ENCODE measurements at regions not wholly inside any gene's neighbourhood (a gene's known extent, or its start where the extent isn't known, plus 50 kb on each side); places are given as distances from the start of the nearest gene placed in this dataset.
"Not testable (repeated sequence)": the region's sequence is repeated elsewhere in the genome, so short reads cannot be mapped to it uniquely, and the experiment has no call there.

GRCh38 chr5:82422751-82423181, 144.6 kb upstream of the RPS23 start:
- Histone ChIP-seq H3K79me2 (ENCODE audit: insufficient read depth, low read length) (no peaks in the 10 kb centered on the region), H3K9me3 (ENCODE audit: insufficient read depth, low read depth, low read length) (no peaks in the 10 kb centered on the region), H3K4me1 (ENCODE audit: insufficient read depth, low read length, poor library complexity, severe bottlenecking) (no peaks in the 10 kb centered on the region), H3K27me3 (ENCODE audit: insufficient read depth, low read length, poor library complexity, severe bottlenecking) (no peaks in the 10 kb centered on the region), H3K4me3 (ENCODE audit: low read length, poor library complexity, severe bottlenecking) (no peak overlapping the region), H3K4me2 (ENCODE audit: low read depth, low read length, poor library complexity, severe bottlenecking) (no peak overlapping the region), H3F3A (ENCODE audit: low read depth) (no peaks in the 10 kb centered on the region), H4K20me1 (ENCODE audit: insufficient read depth, low read length, poor library complexity, severe bottlenecking) (no peaks in the 10 kb centered on the region), H2AFZ (ENCODE audit: low read length) (no peak overlapping the region), H3K9ac (ENCODE audit: low read depth, low read length, poor library complexity, severe bottlenecking) (no peak overlapping the region), H3K36me3 (ENCODE audit: insufficient read depth, low read length) (no peaks in the 10 kb centered on the region), H3K9me2 (replicated peaks; ENCODE audit: low read depth, low read length) (no peaks in the 10 kb centered on the region)
- no peak for TF ChIP-seq CTCF (conservative IDR thresholded peaks at IDR 0.05; ENCODE audit: low read length)
- TF ChIP-seq EZH2phosphoT487 (IDR thresholded peaks at IDR 0.05; ENCODE audit: borderline replicate concordance) = no peak

GRCh38 chr5:82422001-82422740, 144.0 kb upstream of the RPS23 start:
- Histone ChIP-seq H3K9me2 (replicated peaks; ENCODE audit: low read depth, low read length) (no peaks in the 10 kb centered on the region), H3K36me3 (ENCODE audit: insufficient read depth, low read length) (no peaks in the 10 kb centered on the region), H3K27me3 (ENCODE audit: insufficient read depth, low read length, poor library complexity, severe bottlenecking) (no peaks in the 10 kb centered on the region), H3K4me3 (ENCODE audit: low read length, poor library complexity, severe bottlenecking) (no peak overlapping the region), H3F3A (ENCODE audit: low read depth) (no peaks in the 10 kb centered on the region), H4K20me1 (ENCODE audit: insufficient read depth, low read length, poor library complexity, severe bottlenecking) (no peaks in the 10 kb centered on the region), H2AFZ (ENCODE audit: low read length) (no peak overlapping the region), H3K9ac (ENCODE audit: low read depth, low read length, poor library complexity, severe bottlenecking) (no peak overlapping the region), H3K79me2 (ENCODE audit: insufficient read depth, low read length) (no peaks in the 10 kb centered on the region), H3K9me3 (ENCODE audit: insufficient read depth, low read depth, low read length) (no peaks in the 10 kb centered on the region), H3K4me1 (ENCODE audit: insufficient read depth, low read length, poor library complexity, severe bottlenecking) (no peaks in the 10 kb centered on the region), H3K4me2 (ENCODE audit: low read depth, low read length, poor library complexity, severe bottlenecking) (no peak overlapping the region)
- TF ChIP-seq CTCF (conservative IDR thresholded peaks at IDR 0.05; ENCODE audit: low read length) = no peak
- no peak for TF ChIP-seq EZH2phosphoT487 (IDR thresholded peaks at IDR 0.05; ENCODE audit: borderline replicate concordance)

GRCh38 chr5:82421119-82421518, 143.0 kb upstream of the RPS23 start:
- no peaks in the 10 kb centered on the region for H4K20me1 ChIP-seq (ENCODE audit: insufficient read depth, low read length, poor library complexity, severe bottlenecking)
- H3K9me3 ChIP-seq (ENCODE audit: insufficient read depth, low read depth, low read length) = no peaks in the 10 kb centered on the region
- no peaks in the 10 kb centered on the region for H3K9me2 ChIP-seq (replicated peaks; ENCODE audit: low read depth, low read length)
- no peak overlapping the region for H3K4me2 ChIP-seq (ENCODE audit: low read depth, low read length, poor library complexity, severe bottlenecking)
- H3K27me3 ChIP-seq (ENCODE audit: insufficient read depth, low read length, poor library complexity, severe bottlenecking) = no peaks in the 10 kb centered on the region
- H2AFZ ChIP-seq (ENCODE audit: low read length) = no peak overlapping the region
- no peak overlapping the region for H3K4me3 ChIP-seq (ENCODE audit: low read length, poor library complexity, severe bottlenecking)
- H3K79me2 ChIP-seq (ENCODE audit: insufficient read depth, low read length) = no peaks in the 10 kb centered on the region
- no peaks in the 10 kb centered on the region for H3K4me1 ChIP-seq (ENCODE audit: insufficient read depth, low read length, poor library complexity, severe bottlenecking)
- TF ChIP-seq EZH2phosphoT487 (IDR thresholded peaks at IDR 0.05; ENCODE audit: borderline replicate concordance) = no peak
- TF ChIP-seq CTCF (conservative IDR thresholded peaks at IDR 0.05; ENCODE audit: low read length) = no peak
- H3K36me3 ChIP-seq (ENCODE audit: insufficient read depth, low read length) = no peaks in the 10 kb centered on the region
- no peaks in the 10 kb centered on the region for H3F3A ChIP-seq (ENCODE audit: low read depth)
- H3K9ac ChIP-seq (ENCODE audit: low read depth, low read length, poor library complexity, severe bottlenecking) = no peak overlapping the region

GRCh38 chr5:82420524-82420923, 142.4 kb upstream of the RPS23 start:
- not testable (repeated sequence) for H3K9ac ChIP-seq (ENCODE audit: low read depth, low read length, poor library complexity, severe bottlenecking); H3K27me3 ChIP-seq (ENCODE audit: insufficient read depth, low read length, poor library complexity, severe bottlenecking); H3K9me3 ChIP-seq (ENCODE audit: insufficient read depth, low read depth, low read length); H3K79me2 ChIP-seq (ENCODE audit: insufficient read depth, low read length); H3K4me2 ChIP-seq (ENCODE audit: low read depth, low read length, poor library complexity, severe bottlenecking); H2AFZ ChIP-seq (ENCODE audit: low read length); H3K4me3 ChIP-seq (ENCODE audit: low read length, poor library complexity, severe bottlenecking); H3K4me1 ChIP-seq (ENCODE audit: insufficient read depth, low read length, poor library complexity, severe bottlenecking); H3K36me3 ChIP-seq (ENCODE audit: insufficient read depth, low read length); H3F3A ChIP-seq (ENCODE audit: low read depth); H3K9me2 ChIP-seq (replicated peaks; ENCODE audit: low read depth, low read length); H4K20me1 ChIP-seq (ENCODE audit: insufficient read depth, low read length, poor library complexity, severe bottlenecking)

Data from Loucy (cell line).